ENCODE measurements at regions not wholly inside any gene's neighbourhood (a gene's known extent, or its start where the extent isn't known, plus 50 kb on each side); places are given as distances from the start of the nearest gene placed in this dataset.

DNA sequence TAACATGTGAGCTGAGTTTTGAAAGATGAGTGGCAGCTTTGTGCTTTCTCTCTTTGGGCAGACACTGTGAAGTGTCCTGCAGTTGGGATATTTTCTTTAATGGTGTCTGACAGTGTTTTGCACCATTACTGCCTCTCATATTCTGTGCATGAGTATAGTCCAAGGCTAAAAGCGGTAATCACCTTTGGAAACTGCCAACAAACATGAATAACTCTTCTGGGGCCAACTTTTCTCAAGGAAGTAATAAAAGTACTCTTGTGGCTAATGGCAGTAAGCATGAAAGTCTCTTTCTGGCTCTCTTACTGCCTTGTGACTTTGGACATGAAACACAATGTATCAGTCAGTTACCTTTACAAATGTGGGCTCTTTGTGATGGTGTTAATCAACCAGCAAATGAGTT lies 91.7 kb upstream of the SOX4 start:
- peaks cover 21% of the 10 kb centered on the region for H3K4me1 ChIP-seq
- no peaks in the 10 kb centered on the region for H3K27me3 ChIP-seq
- no peaks in the 10 kb centered on the region for H3K36me3 ChIP-seq
- TF ChIP-seq POLR2A (IDR thresholded peaks at IDR 0.05), result no peak
- H3K4me3 ChIP-seq, result no peak overlapping the region
- no peaks in the 10 kb centered on the region for H3K9me3 ChIP-seq
- H3K27ac ChIP-seq, result peak overlapping the region; percentile 53
- no peak for DNase-seq (ENCODE audit: low spot score in 2 of 2)
- WGBS, result 53% methylated on average over 1 of the region's 1 CpG

DNA sequence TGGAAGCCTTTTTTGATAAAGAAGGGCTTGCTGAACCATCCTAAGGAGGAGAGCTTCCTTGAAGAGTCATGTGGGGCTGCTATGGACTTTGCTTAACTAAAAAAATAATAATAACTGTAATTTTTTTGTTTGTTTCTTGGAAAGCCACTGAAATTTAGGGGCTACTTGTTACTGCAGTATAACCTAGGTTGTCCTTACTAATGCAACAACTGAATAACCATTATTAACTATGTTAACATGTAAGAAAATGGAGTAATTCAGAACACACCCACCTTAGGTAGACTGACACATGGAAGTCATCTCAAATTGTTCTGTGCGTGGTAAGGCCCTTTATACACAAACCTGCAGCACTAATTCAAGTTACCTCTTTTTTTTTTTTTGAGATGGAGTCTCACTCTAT lies 90.9 kb upstream of the SOX4 start:
- 100% methylated on average over 1 of the region's 1 CpG for WGBS
- no peak for DNase-seq (ENCODE audit: low spot score in 2 of 2)
- H3K4me3 ChIP-seq, result no peak overlapping the region

DNA sequence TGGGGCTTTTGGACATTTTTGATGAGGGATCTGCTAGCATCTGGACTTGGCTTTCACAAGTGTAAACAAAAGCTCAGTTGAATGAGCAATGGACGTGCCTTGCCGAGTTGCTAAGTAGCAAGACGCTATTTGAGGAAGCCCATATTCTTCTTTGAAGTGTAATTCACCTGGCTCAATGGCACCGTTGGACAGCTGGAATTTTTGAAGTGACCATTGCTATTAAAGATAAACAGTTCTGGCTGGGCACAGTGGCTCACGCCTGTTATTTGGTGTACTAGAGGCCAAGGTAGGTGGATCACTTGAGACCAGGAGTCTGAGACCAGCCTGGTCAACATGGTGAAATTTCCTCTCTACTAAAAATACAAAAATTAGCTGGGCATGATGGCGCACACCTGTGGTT lies 88.8 kb upstream of the SOX4 start:
- DNase-seq (ENCODE audit: low spot score in 2 of 2), result no peak
- H3K27me3 ChIP-seq, result no peaks in the 10 kb centered on the region
- no peak overlapping the region for H3K27ac ChIP-seq
- peaks cover 18% of the 10 kb centered on the region for H3K4me1 ChIP-seq
- no peaks in the 10 kb centered on the region for H3K9me3 ChIP-seq
- 82% methylated on average over 6 of the region's 6 CpGs for WGBS
- H3K4me3 ChIP-seq, result no peak overlapping the region
- no peaks in the 10 kb centered on the region for H3K36me3 ChIP-seq
- TF ChIP-seq POLR2A (IDR thresholded peaks at IDR 0.05) (no peak), EP300 (IDR thresholded peaks at IDR 0.05) (no peak), POLR2AphosphoS5 (IDR thresholded peaks at IDR 0.05) (no peak)
- TF ChIP-seq, protein P1, sequence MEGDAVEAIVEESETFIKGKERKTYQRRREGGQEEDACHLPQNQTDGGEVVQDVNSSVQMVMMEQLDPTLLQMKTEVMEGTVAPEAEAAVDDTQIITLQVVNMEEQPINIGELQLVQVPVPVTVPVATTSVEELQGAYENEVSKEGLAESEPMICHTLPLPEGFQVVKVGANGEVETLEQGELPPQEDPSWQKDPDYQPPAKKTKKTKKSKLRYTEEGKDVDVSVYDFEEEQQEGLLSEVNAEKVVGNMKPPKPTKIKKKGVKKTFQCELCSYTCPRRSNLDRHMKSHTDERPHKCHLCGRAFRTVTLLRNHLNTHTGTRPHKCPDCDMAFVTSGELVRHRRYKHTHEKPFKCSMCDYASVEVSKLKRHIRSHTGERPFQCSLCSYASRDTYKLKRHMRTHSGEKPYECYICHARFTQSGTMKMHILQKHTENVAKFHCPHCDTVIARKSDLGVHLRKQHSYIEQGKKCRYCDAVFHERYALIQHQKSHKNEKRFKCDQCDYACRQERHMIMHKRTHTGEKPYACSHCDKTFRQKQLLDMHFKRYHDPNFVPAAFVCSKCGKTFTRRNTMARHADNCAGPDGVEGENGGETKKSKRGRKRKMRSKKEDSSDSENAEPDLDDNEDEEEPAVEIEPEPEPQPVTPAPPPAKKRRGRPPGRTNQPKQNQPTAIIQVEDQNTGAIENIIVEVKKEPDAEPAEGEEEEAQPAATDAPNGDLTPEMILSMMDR (IDR thresholded peaks at IDR 0.05), result no peak

More for the DNA sequence above, 90.9 kb upstream of the SOX4 start:
- Histone ChIP-seq H3K9me3 (no peaks in the 10 kb centered on the region), H3K27ac (no peak overlapping the region), H3K27me3 (no peaks in the 10 kb centered on the region), H3K36me3 (no peaks in the 10 kb centered on the region), H3K4me1 (peaks cover 21% of the 10 kb centered on the region)
- TF ChIP-seq, protein P1 (IDR thresholded peaks at IDR 0.05), result no peak
- TF ChIP-seq POLR2AphosphoS5 (IDR thresholded peaks at IDR 0.05) (no peak), EP300 (IDR thresholded peaks at IDR 0.05) (no peak), POLR2A (IDR thresholded peaks at IDR 0.05) (no peak)

DNA sequence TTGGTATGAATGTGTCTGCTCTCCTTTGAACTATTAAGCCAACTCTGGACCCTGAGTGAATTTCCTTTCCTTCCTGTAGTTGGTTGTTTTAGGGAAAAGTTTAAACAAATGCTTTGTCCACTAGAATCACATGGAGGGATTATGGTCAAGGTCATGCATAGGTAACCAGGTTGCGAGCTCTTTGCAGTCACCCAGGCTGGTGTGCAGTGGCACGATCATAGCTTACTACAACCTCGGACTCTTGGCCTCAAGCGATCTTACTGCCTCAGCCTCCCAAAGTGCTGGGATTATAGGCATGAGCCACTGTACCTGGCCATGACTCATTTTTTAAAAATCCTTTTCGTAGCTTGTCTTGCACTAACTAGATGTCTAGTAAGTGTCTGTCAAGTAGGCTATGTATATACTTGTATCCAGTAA lies 88.0 kb upstream of the SOX4 start:
- H3K27me3 ChIP-seq, result no peaks in the 10 kb centered on the region
- H3K9me3 ChIP-seq, result no peaks in the 10 kb centered on the region
- DNase-seq (ENCODE audit: low spot score in 2 of 2), result no peak
- TF ChIP-seq EP300 (IDR thresholded peaks at IDR 0.05) (no peak), POLR2A (IDR thresholded peaks at IDR 0.05) (no peak), POLR2AphosphoS5 (IDR thresholded peaks at IDR 0.05) (no peak)
- TF ChIP-seq, protein P1 (IDR thresholded peaks at IDR 0.05), result no peak
- WGBS, result 75% methylated on average over 5 of the region's 5 CpGs
- H3K27ac ChIP-seq, result peak overlapping the region; percentile 20
- peaks cover 10% of the 10 kb centered on the region for H3K4me1 ChIP-seq
- H3K36me3 ChIP-seq, result no peaks in the 10 kb centered on the region
- H3K4me3 ChIP-seq, result no peak overlapping the region

DNA sequence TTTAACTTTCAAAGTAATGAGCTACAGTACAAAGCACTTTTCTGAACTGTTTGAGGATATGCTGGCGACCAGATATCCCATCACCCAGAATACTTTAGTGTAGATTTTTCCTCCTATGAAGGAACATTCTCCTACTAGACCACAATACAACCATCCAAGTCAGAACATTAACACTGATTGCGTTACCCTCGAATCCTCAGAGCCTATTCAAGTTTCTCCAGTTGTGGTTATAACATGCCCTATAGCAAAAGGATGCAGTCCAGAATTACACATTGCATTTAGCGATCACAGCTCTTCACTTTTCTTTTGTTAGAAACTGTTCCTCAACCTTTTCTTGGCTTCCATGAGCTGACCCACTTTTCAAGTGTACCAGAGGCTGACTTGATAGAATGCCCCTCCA lies 87.4 kb upstream of the SOX4 start:
- no peak for DNase-seq (ENCODE audit: low spot score in 2 of 2)
- H3K4me3 ChIP-seq, result no peak overlapping the region
- WGBS, result 62% methylated on average over 4 of the region's 4 CpGs
- H3K27ac ChIP-seq, result peak overlapping the region; percentile 20
- no peaks in the 10 kb centered on the region for H3K9me3 ChIP-seq
- no peaks in the 10 kb centered on the region for H3K36me3 ChIP-seq
- H3K4me1 ChIP-seq, result peaks cover 5% of the 10 kb centered on the region
- H3K27me3 ChIP-seq, result no peaks in the 10 kb centered on the region
- TF ChIP-seq, protein P1 (IDR thresholded peaks at IDR 0.05), result no peak
- no peak for TF ChIP-seq EP300 (IDR thresholded peaks at IDR 0.05)
- no peak for TF ChIP-seq POLR2AphosphoS5 (IDR thresholded peaks at IDR 0.05)
- TF ChIP-seq POLR2A (IDR thresholded peaks at IDR 0.05), result no peak

DNA sequence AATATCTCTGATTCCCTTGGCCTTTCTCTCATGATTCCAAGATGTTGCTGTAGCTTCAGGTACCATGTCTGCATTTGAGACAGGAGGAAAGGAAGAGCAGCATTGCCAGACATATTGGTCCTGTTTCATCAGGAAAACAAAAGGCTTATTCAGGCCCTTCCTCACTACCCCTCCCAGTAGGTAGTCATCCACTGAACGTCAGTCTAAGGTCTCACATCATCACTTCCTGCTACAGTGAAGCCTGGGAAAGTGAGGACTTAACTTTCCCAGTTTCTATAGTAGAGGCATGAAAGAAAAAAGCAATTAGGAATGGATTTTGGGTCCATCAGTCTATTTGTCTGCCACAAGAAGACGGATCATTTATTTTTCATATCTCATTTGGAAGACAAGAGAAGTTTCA lies 85.7 kb upstream of the SOX4 start:
- H3K27ac ChIP-seq, result peak overlapping the region; percentile 19
- WGBS, result 69% methylated on average over 2 of the region's 2 CpGs
- no peaks in the 10 kb centered on the region for H3K9me3 ChIP-seq

More for the DNA sequence above, 85.7 kb upstream of the SOX4 start:
- no peak for DNase-seq (ENCODE audit: low spot score in 2 of 2)
- TF ChIP-seq EP300 (IDR thresholded peaks at IDR 0.05) (no peak), POLR2AphosphoS5 (IDR thresholded peaks at IDR 0.05) (no peak), POLR2A (IDR thresholded peaks at IDR 0.05) (no peak)
- TF ChIP-seq, protein P1 (IDR thresholded peaks at IDR 0.05), result no peak
- Histone ChIP-seq H3K27me3 (no peaks in the 10 kb centered on the region), H3K4me1 (peaks cover 3% of the 10 kb centered on the region), H3K4me3 (no peak overlapping the region), H3K36me3 (no peaks in the 10 kb centered on the region)
